CD14-positive monocyte (primary cell): ENCODE measurements at regions not wholly inside any gene's neighbourhood (a gene's known extent, or its start where the extent isn't known, plus 50 kb on each side); places are given as distances from the start of the nearest gene placed in this dataset.

ENCODE experiments used
- DNase-seq, 3 donors: peaks; one replicate each; pipeline ENCODE4 v3.0.0-alpha.2; 2011 to 2022
- H2AFZ ChIP-seq: 2 replicates; pipeline ENCODE4 v1.6.0; 2012; ENCODE audit warnings: mild to moderate bottlenecking, low read depth, low read length, inconsistent platforms; ENCODE audit not compliant: insufficient read depth, poor library complexity, severe bottlenecking
- H3K27ac ChIP-seq, 2 donors: 1 replicate in 1 of 2; 2 replicates in 1 of 2; pipeline ENCODE4 v1.5.1; 2012 to 2013; ENCODE audit warnings: low read length in 2 of 2, control low read depth in 1 of 2, inconsistent platforms in 1 of 2, low read depth in 1 of 2, mild to moderate bottlenecking in 1 of 2
- H3K27me3 ChIP-seq, 2 donors: one replicate each; pipeline versions ENCODE4 v1.6.0 to v1.6.1; 2011 to 2013; ENCODE audit warnings: low read length in 2 of 2; ENCODE audit not compliant: control insufficient read depth in 2 of 2, insufficient read depth in 2 of 2
- H3K36me3 ChIP-seq, 2 donors: replicated peaks in 1 of 2; 1 replicate in 1 of 2; 2 replicates in 1 of 2; pipeline versions ENCODE4 v1.5.1 to v1.6.1; 2012 to 2013; ENCODE audit warnings: low read length in 2 of 2, control low read depth in 1 of 2, inconsistent platforms in 1 of 2, mild to moderate bottlenecking in 1 of 2; ENCODE audit not compliant: insufficient read depth in 2 of 2, control insufficient read depth in 1 of 2
- H3K4me1 ChIP-seq, 2 donors: 1 replicate in 1 of 2; 2 replicates in 1 of 2; pipeline versions ENCODE4 v1.5.1 to v1.6.1; 2012 to 2013; ENCODE audit warnings: low read length in 2 of 2, control low read depth in 1 of 2, inconsistent platforms in 1 of 2, mild to moderate bottlenecking in 1 of 2, moderate library complexity in 1 of 2; ENCODE audit not compliant: insufficient read depth in 2 of 2, control insufficient read depth in 1 of 2
- H3K4me2 ChIP-seq: replicated peaks from 2 replicates; pipeline ENCODE3; 2012; ENCODE audit warnings: low read length, moderate library complexity, mild to moderate bottlenecking; ENCODE audit not compliant: poor library complexity, severe bottlenecking; ENCODE audit errors: extremely low read depth
- H3K4me3 ChIP-seq, 3 experiments: fragments of 200-600 bp in 1 of 3; sonication (generic) in 1 of 3; replicated peaks in 1 of 3; 1 replicate in 2 of 3; 2 replicates in 1 of 3; pipeline ENCODE4 v1.5.1; 2011 to 2013; ENCODE audit warnings: low read length in 3 of 3, mild to moderate bottlenecking in 3 of 3, control low read depth in 2 of 3, low read depth in 2 of 3, inconsistent platforms in 1 of 3, moderate library complexity in 1 of 3
- H3K79me2 ChIP-seq: 2 replicates; pipeline ENCODE4 v1.6.0; 2012; ENCODE audit warnings: mild to moderate bottlenecking, control low read depth, inconsistent platforms, low read length, moderate library complexity; ENCODE audit not compliant: insufficient read depth
- H3K9ac ChIP-seq: 2 replicates; pipeline ENCODE4 v1.6.0; 2017; ENCODE audit warnings: low read length, mild to moderate bottlenecking; ENCODE audit not compliant: insufficient read depth, poor library complexity, severe bottlenecking
- H3K9me3 ChIP-seq, 2 donors: replicated peaks in 1 of 2; 1 replicate in 1 of 2; 2 replicates in 1 of 2; pipeline versions ENCODE4 v1.5.1 to v1.6.1; 2012 to 2013; ENCODE audit warnings: low read length in 2 of 2, control low read depth in 1 of 2; ENCODE audit not compliant: control insufficient read depth in 1 of 2, insufficient read depth in 1 of 2
- H4K20me1 ChIP-seq: 2 replicates; pipeline ENCODE4 v1.6.0; 2012; ENCODE audit warnings: mild to moderate bottlenecking, low read length, control low read depth, moderate library complexity; ENCODE audit not compliant: insufficient read depth
- H3K27ac Mint-ChIP-seq, 7 donors: one replicate each; pipeline ENCODE4 v1.8.0; 2020; ENCODE audit warnings: mild to moderate bottlenecking in 7 of 7, mixed read lengths in 7 of 7, moderate library complexity in 6 of 7, inconsistent platforms in 2 of 7
- H3K27me3 Mint-ChIP-seq, 3 donors: one replicate each; pipeline ENCODE4 v1.8.0; 2021 to 2022; ENCODE audit warnings: low read depth in 3 of 3, mild to moderate bottlenecking in 3 of 3, mixed read lengths in 3 of 3, moderate library complexity in 3 of 3, inconsistent platforms in 1 of 3
- H3K36me3 Mint-ChIP-seq, 2 donors: one replicate each; pipeline ENCODE4 v1.8.0; 2020; ENCODE audit warnings: mixed read lengths in 2 of 2, inconsistent platforms in 1 of 2, mild to moderate bottlenecking in 1 of 2
- H3K4me1 Mint-ChIP-seq: one replicate; pipeline ENCODE4 v1.8.0; 2020; ENCODE audit warnings: mild to moderate bottlenecking, mixed read lengths
- H3K4me3 Mint-ChIP-seq, 2 donors: one replicate each; pipeline ENCODE4 v1.8.0; 2020; ENCODE audit warnings: mild to moderate bottlenecking in 2 of 2, mixed read lengths in 2 of 2, moderate library complexity in 1 of 2
- H3K9me3 Mint-ChIP-seq, 7 donors: one replicate each; pipeline ENCODE4 v1.8.0; 2020 to 2022; ENCODE audit warnings: mixed read lengths in 7 of 7, mild to moderate bottlenecking in 6 of 7, moderate library complexity in 6 of 7, inconsistent platforms in 2 of 7
- CTCF ChIP-seq: fragments of 200-600 bp; IDR thresholded peaks from one replicate; pipeline ENCODE4 v1.8.0; 2022; ENCODE audit warnings: antibody characterized with exemption, mild to moderate bottlenecking
- WGBS: methylation state at CpG from one replicate; pipeline ENCODE4 v1.1.5; 2013; ENCODE audit warnings: missing lambda C conversion rate; ENCODE audit not compliant: insufficient coverage; 5-methylcytosine and 5-hydroxymethylcytosine counted together
- intact Hi-C, 2 donors: fragments of 100-400 bp; cut with micrococcal nuclease; formaldehyde crosslinking; loops; one replicate each; pipeline versions ENCODE4 v1.15.0 to v1.15.1; 2023

GRCh38 chr10:52446391-52446790 is 132.3 kb downstream of the DKK1 start:
- H3K27me3 ChIP-seq: no peaks in the 10 kb centered on the region
- H3K27me3 Mint-ChIP-seq: peaks cover 0 to 2% (median 0%) of the 10 kb centered on the region in 3 donors
- no peak overlapping the region for H3K4me3 ChIP-seq
- H2AFZ ChIP-seq: no peak overlapping the region
- H3K79me2 ChIP-seq: no peaks in the 10 kb centered on the region
- no peaks in the 10 kb centered on the region for H3K4me1 ChIP-seq
- peaks cover 0 to 2% (median 0%) of the 10 kb centered on the region in 7 donors for H3K9me3 Mint-ChIP-seq
- no peak overlapping the region for H3K9ac ChIP-seq
- no peak overlapping the region for H3K27ac ChIP-seq
- H3K36me3 Mint-ChIP-seq: no peaks in the 10 kb centered on the region
- no peak for TF ChIP-seq CTCF
- H3K9me3 ChIP-seq: no peaks in the 10 kb centered on the region
- no peak overlapping the region for H3K27ac Mint-ChIP-seq
- H3K4me2 ChIP-seq: no peak overlapping the region
- H3K4me3 Mint-ChIP-seq: no peak overlapping the region
- intact Hi-C loops: no loop called here
- no peaks in the 10 kb centered on the region for H4K20me1 ChIP-seq
- H3K36me3 ChIP-seq: no peaks in the 10 kb centered on the region
- no CpG with 5 or more reads among the region's 5 CpGs for WGBS
- H3K4me1 Mint-ChIP-seq: no peaks in the 10 kb centered on the region
- no peak for DNase-seq

GRCh38 chr10:52447931-52448353 is 133.9 kb downstream of the DKK1 start:
- Histone ChIP-seq H3K4me1 (no peaks in the 10 kb centered on the region), H2AFZ (no peak overlapping the region), H3K9ac (no peak overlapping the region), H3K4me3 (no peak overlapping the region), H3K27ac (no peak overlapping the region), H3K4me2 (no peak overlapping the region), H3K9me3 (no peaks in the 10 kb centered on the region), H3K27me3 (no peaks in the 10 kb centered on the region), H4K20me1 (no peaks in the 10 kb centered on the region), H3K36me3 (no peaks in the 10 kb centered on the region), H3K79me2 (no peaks in the 10 kb centered on the region)
- intact Hi-C loops: no loop called here
- DNase-seq: no peak
- no peak for TF ChIP-seq CTCF
- peaks cover 0 to 2% (median 0%) of the 10 kb centered on the region in 3 donors for H3K27me3 Mint-ChIP-seq
- H3K36me3 Mint-ChIP-seq: no peaks in the 10 kb centered on the region
- no peaks in the 10 kb centered on the region for H3K4me1 Mint-ChIP-seq
- H3K27ac Mint-ChIP-seq: no peak overlapping the region
- no peak overlapping the region for H3K4me3 Mint-ChIP-seq
- H3K9me3 Mint-ChIP-seq: peaks cover 0 to 2% (median 0%) of the 10 kb centered on the region in 7 donors
